Natural killer cell (primary cell): ENCODE measurements at regions not wholly inside any gene's neighbourhood (a gene's known extent, or its start where the extent isn't known, plus 50 kb on each side); places are given as distances from the start of the nearest gene placed in this dataset.
A peak's percentile ranks its signal among the peaks of the same experiment; 100 is the strongest.

Source experiments
- ATAC-seq, 3 donors: fragments of 150-1000 bp in 2 of 3; fragments of 200-7000 bp in 1 of 3; cut with Tn5 transposase; 1 replicate in 1 of 3; 2 replicates in 2 of 3; pipeline ENCODE4 v1.10.0; 2021; ENCODE audit warnings: mild to moderate bottlenecking in 2 of 3, moderate library complexity in 2 of 3
- DNase-seq, 2 donors: peaks; one replicate each; pipeline versions ENCODE4 v3.0.0 to v3.0.0-alpha.2; 2013 to 2021; ENCODE audit warnings: mixed read lengths in 1 of 2
- H3K27ac ChIP-seq: one replicate; pipeline ENCODE4 v1.5.1; 2013; ENCODE audit warnings: mild to moderate bottlenecking, low read length
- H3K27me3 ChIP-seq: one replicate; pipeline ENCODE4 v1.6.1; 2013; ENCODE audit warnings: low read length; ENCODE audit not compliant: control insufficient read depth, insufficient read depth
- H3K36me3 ChIP-seq: one replicate; pipeline ENCODE4 v1.6.1; 2013; ENCODE audit warnings: low read length; ENCODE audit not compliant: control insufficient read depth, insufficient read depth
- H3K4me1 ChIP-seq: one replicate; pipeline ENCODE4 v1.6.1; 2013; ENCODE audit warnings: low read length; ENCODE audit not compliant: control insufficient read depth, insufficient read depth
- H3K4me3 ChIP-seq: one replicate; pipeline ENCODE4 v1.5.1; 2013; ENCODE audit warnings: low read length
- H3K9me3 ChIP-seq: one replicate; pipeline ENCODE4 v1.6.1; 2013; ENCODE audit warnings: low read length; ENCODE audit not compliant: control insufficient read depth, insufficient read depth
- H3K27ac Mint-ChIP-seq, 2 donors: one replicate each; pipeline ENCODE4 v1.8.0; 2022; ENCODE audit warnings: mild to moderate bottlenecking in 2 of 2, mixed read lengths in 2 of 2, moderate library complexity in 1 of 2
- H3K27me3 Mint-ChIP-seq, 2 donors: one replicate each; pipeline ENCODE4 v1.8.0; 2022; ENCODE audit warnings: low read depth in 2 of 2, mixed read lengths in 2 of 2
- H3K36me3 Mint-ChIP-seq: one replicate; pipeline ENCODE4 v1.8.0; 2022; ENCODE audit warnings: mixed read lengths
- H3K4me1 Mint-ChIP-seq, 2 donors: one replicate each; pipeline ENCODE4 v1.8.0; 2022; ENCODE audit warnings: mixed read lengths in 2 of 2
- H3K4me3 Mint-ChIP-seq: one replicate; pipeline ENCODE4 v1.8.0; 2022; ENCODE audit warnings: mild to moderate bottlenecking, moderate library complexity, mixed read lengths
- H3K9me3 Mint-ChIP-seq, 2 donors: one replicate each; pipeline ENCODE4 v1.8.0; 2022; ENCODE audit warnings: mixed read lengths in 2 of 2
- WGBS: methylation state at CpG from one replicate; pipeline ENCODE4 v1.1.7; 2013; ENCODE audit warnings: missing lambda C conversion rate; ENCODE audit not compliant: insufficient coverage; 5-methylcytosine and 5-hydroxymethylcytosine counted together
- intact Hi-C: fragments of 100-400 bp; cut with micrococcal nuclease; formaldehyde crosslinking; loops from one replicate; pipeline ENCODE4 v1.14.2; 2022
- TF ChIP-seq, protein P1 (sequence below): fragments of 200-600 bp; IDR thresholded peaks from one replicate; pipeline ENCODE4 v1.8.0; 2022; ENCODE audit warnings: antibody characterized with exemption

DNA sequence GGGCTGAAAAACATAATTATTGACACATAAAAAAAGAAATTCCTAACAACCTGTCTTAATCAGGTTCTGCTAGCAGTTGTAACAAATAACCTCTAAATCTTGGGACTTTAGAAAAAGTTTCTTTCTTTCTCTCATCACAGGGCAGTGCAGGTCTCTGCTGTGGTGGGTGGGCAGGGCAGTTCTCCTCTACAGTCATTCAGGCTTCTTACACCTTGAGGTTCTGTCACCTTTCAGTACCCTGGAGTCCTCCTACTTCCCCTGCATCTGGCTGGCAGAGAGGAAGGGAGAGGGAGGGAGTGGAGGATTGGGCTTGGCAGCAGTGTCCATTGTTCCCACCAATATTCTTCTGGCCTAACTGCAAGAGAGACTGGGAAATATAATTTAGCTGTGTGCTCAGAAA, 112.2 kb upstream of the ANKRD55 start:
- Mint-ChIP-seq H3K9me3 (no peaks in the 10 kb centered on the region), H3K27ac (no peak overlapping the region), H3K4me1 (no peaks in the 10 kb centered on the region), H3K27me3 (peaks cover 9 to 12% of the 10 kb centered on the region in 2 donors), H3K36me3 (no peaks in the 10 kb centered on the region), H3K4me3 (no peak overlapping the region)
- intact Hi-C loops, result no loop called here
- TF ChIP-seq, protein P1, sequence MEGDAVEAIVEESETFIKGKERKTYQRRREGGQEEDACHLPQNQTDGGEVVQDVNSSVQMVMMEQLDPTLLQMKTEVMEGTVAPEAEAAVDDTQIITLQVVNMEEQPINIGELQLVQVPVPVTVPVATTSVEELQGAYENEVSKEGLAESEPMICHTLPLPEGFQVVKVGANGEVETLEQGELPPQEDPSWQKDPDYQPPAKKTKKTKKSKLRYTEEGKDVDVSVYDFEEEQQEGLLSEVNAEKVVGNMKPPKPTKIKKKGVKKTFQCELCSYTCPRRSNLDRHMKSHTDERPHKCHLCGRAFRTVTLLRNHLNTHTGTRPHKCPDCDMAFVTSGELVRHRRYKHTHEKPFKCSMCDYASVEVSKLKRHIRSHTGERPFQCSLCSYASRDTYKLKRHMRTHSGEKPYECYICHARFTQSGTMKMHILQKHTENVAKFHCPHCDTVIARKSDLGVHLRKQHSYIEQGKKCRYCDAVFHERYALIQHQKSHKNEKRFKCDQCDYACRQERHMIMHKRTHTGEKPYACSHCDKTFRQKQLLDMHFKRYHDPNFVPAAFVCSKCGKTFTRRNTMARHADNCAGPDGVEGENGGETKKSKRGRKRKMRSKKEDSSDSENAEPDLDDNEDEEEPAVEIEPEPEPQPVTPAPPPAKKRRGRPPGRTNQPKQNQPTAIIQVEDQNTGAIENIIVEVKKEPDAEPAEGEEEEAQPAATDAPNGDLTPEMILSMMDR, result no peak
- no peak for ATAC-seq
- Histone ChIP-seq H3K9me3 (no peaks in the 10 kb centered on the region), H3K27ac (no peak overlapping the region), H3K27me3 (no peaks in the 10 kb centered on the region), H3K4me1 (no peaks in the 10 kb centered on the region), H3K36me3 (no peaks in the 10 kb centered on the region), H3K4me3 (no peak overlapping the region)
- no peak for DNase-seq

DNA sequence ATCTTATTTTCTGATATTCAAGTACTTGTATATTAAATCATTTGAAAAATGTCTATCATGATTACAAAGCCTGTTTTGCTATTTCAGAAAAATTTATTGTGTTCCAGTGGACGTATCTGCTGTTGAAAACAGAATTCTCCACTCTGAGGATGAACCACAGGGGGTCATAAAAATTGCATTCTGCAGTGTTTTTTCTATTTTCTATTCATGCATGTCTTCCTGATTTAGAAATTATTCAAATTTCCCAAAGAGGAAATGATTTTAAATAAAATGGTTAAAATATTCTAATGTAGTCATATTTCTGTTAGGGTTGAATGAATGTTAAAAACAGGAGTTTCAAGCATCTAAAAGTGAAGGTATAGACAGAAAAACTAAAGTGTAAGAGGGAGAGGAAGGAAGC, 111.5 kb upstream of the ANKRD55 start:
- H3K4me3 Mint-ChIP-seq, result no peak overlapping the region
- H3K27ac Mint-ChIP-seq, result no peak overlapping the region
- H3K27me3 ChIP-seq, result no peaks in the 10 kb centered on the region
- DNase-seq (no peak), ATAC-seq (no peak)
- H3K4me3 ChIP-seq, result no peak overlapping the region
- H3K4me1 ChIP-seq, result no peaks in the 10 kb centered on the region
- no peaks in the 10 kb centered on the region for H3K36me3 Mint-ChIP-seq
- H3K9me3 Mint-ChIP-seq, result no peaks in the 10 kb centered on the region
- WGBS, result 64% methylated on average over 1 of the region's 1 CpG
- peak overlapping the region; percentile 21 for H3K27ac ChIP-seq
- H3K36me3 ChIP-seq, result no peaks in the 10 kb centered on the region
- H3K4me1 Mint-ChIP-seq, result no peaks in the 10 kb centered on the region
- peaks cover 6 to 7% of the 10 kb centered on the region in 2 donors for H3K27me3 Mint-ChIP-seq
- intact Hi-C loops, result no loop called here
- H3K9me3 ChIP-seq, result no peaks in the 10 kb centered on the region
- TF ChIP-seq, protein P1, result no peak

DNA sequence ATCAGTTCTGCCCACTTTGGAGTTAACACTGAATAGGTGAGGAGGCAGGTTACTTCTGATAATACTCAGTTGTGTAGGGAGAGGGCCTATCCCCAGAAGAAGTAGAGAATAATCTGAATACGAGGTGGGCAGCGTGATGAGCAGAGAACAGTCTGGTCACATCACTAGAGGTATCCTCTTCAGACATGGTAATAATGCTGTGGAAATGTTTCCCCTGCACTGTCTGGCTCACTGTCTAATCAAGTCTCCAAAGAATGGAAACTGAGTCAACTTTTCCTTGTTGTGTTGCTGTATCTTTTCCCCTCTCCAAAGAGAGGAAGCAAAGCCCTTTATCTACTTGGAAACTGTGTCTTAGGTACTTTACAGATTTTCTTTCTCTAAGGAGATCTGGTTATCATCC, 110.9 kb upstream of the ANKRD55 start:
- H3K4me3 ChIP-seq, result no peak overlapping the region
- TF ChIP-seq, protein P1, result no peak
- H3K36me3 ChIP-seq, result no peaks in the 10 kb centered on the region
- intact Hi-C loops, result no loop called here
- H3K9me3 ChIP-seq, result no peaks in the 10 kb centered on the region
- H3K9me3 Mint-ChIP-seq, result no peaks in the 10 kb centered on the region
- H3K27ac ChIP-seq, result no peak overlapping the region
- no peak overlapping the region for H3K4me3 Mint-ChIP-seq
- DNase-seq, result no peak
- no peak overlapping the region for H3K27ac Mint-ChIP-seq
- ATAC-seq, result no peak
- no peaks in the 10 kb centered on the region for H3K4me1 ChIP-seq
- 96% methylated on average over 2 of the region's 2 CpGs for WGBS
- H3K4me1 Mint-ChIP-seq, result no peaks in the 10 kb centered on the region
- H3K36me3 Mint-ChIP-seq, result no peaks in the 10 kb centered on the region
- no peaks in the 10 kb centered on the region for H3K27me3 ChIP-seq
- peaks cover under 1 to 2% of the 10 kb centered on the region in 2 donors for H3K27me3 Mint-ChIP-seq

DNA sequence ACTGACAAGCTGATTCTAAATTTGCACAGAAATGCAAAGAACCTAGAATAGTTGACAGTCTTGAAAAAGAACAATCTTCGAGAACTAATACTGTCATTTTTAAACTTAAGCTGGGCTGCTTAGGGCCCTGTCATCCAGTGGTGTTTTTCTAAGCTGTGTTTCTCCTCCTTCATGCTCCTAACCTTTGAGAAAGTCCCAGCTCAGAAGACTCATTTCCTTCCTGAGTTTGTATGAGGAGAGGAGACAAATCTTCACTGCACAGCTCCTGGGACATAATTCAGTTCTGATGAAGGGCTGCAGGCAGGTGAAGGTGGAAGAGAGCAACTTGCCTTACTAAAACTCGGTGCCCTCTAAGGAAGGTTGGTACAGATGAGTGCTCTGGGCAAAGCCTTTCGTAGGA, 109.5 kb upstream of the ANKRD55 start:
- intact Hi-C loops, result no loop called here
- WGBS, result 87% methylated on average over 3 of the region's 3 CpGs
- no peaks in the 10 kb centered on the region for H3K36me3 Mint-ChIP-seq

More for the DNA sequence above, 109.5 kb upstream of the ANKRD55 start:
- Mint-ChIP-seq H3K4me3 (no peak overlapping the region), H3K9me3 (no peaks in the 10 kb centered on the region), H3K4me1 (no peaks in the 10 kb centered on the region), H3K27ac (no peak overlapping the region), H3K27me3 (peaks cover 0 to 6% of the 10 kb centered on the region in 2 donors)
- Histone ChIP-seq H3K4me1 (no peaks in the 10 kb centered on the region), H3K36me3 (no peaks in the 10 kb centered on the region), H3K9me3 (no peaks in the 10 kb centered on the region), H3K27me3 (no peaks in the 10 kb centered on the region), H3K27ac (no peak overlapping the region), H3K4me3 (no peak overlapping the region)
- ATAC-seq (no peak), DNase-seq (no peak)
- TF ChIP-seq, protein P1, result no peak
